ENCODE measurements at regions not wholly inside any gene's neighbourhood (a gene's known extent, or its start where the extent isn't known, plus 50 kb on each side); places are given as distances from the start of the nearest gene placed in this dataset.

DNA sequence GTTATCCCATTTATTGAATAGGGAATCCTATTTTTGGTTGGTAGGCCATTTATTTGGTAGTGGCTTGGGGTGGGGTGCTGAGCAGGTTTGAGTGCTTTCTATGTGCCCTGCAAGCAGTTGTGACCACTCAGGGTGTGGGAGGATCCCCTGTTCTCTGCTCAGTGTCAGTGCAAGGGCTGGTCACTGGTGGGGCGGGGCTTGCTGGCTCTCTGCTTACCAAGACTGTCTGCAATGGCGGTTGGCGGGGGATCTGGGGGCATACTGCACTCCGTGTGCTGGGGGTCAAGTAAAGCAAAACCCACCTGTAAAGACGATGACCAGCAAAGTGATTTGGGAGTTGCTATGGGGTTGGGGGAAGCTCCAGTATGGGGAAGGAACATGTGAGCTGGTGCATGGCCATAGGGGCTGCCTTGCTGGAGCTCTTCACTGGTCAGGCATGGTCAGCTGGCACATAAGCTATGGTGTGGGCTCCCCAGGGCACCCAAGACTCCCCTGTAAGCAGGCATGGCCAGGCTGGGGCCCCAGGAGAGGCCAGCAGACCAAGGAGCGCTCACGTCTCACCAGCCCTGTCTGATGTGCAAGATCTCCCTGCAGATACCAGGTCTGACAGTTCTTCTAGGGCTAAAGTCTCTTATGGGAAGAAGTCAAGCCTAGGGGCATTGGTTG, 83.0 kb upstream of the GRXCR1 start:
- no peak overlapping the region for H3K4me3 ChIP-seq (ENCODE audit: low read depth, low read length)
- DNase-seq (ENCODE audit: low read depth): no peak
- no peak for TF ChIP-seq CTCF (conservative IDR thresholded peaks at IDR 0.05; ENCODE audit: low read depth, low read length)

- no peak overlapping the region for H3K4me3 ChIP-seq (ENCODE audit: low read depth, low read length)
- no peak for DNase-seq (ENCODE audit: low read depth)
- TF ChIP-seq CTCF (conservative IDR thresholded peaks at IDR 0.05; ENCODE audit: low read depth, low read length): no peak
These were observed 86.1 kb upstream of the GRXCR1 start for GRCh38 chr4:42806303-42806835.

DNA sequence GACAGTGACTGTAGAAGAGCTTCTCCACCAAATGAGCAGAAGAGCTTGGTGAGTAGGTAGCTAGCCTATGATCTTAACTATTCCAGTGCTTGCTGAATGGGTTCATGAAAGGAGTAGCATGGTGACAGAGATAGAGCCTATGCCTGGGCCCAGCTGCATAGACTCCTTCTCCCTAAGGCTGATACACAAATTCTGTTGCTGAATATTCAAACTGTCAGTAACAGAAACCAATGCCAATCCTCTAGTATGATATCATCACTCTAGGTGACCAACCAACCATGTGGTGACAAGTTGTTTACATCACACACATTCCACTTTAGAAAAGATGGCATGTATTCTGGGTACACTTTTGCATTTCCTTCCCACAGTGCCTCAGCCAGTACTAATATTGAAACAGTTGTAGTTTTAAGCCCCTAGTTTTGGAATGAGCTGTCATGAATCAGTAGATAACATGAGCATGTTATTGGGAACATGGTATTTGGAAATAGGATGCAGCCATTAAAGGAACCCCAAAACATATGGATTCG, 103.4 kb upstream of the GRXCR1 start:
- no peak for DNase-seq (ENCODE audit: low read depth)
- TF ChIP-seq CTCF (conservative IDR thresholded peaks at IDR 0.05; ENCODE audit: low read depth, low read length): no peak
- no peak overlapping the region for H3K4me3 ChIP-seq (ENCODE audit: low read depth, low read length)

DNA sequence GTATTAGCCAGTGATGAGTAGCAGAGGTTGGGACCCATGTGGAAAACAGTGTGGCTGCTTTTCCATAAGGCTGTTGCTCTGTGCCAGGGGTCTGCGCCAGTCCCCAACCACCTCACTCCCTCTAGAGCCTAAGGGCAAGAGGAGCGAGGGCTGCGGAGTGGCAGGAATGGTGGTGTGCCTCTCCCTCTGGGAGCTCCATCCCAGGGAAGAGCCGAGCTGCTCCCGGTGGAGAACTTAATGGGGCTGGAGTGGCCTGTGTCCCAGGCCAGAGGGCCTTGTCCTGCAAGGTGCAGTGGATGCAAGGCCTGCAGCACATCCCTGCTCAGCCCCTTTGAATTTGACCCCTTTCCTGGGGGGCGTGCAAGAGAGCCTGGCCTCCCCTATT, 105.4 kb upstream of the GRXCR1 start:
- no peak for DNase-seq (ENCODE audit: low read depth)
- H3K4me3 ChIP-seq (ENCODE audit: low read depth, low read length): no peak overlapping the region
- TF ChIP-seq CTCF (conservative IDR thresholded peaks at IDR 0.05; ENCODE audit: low read depth, low read length): no peak

DNA sequence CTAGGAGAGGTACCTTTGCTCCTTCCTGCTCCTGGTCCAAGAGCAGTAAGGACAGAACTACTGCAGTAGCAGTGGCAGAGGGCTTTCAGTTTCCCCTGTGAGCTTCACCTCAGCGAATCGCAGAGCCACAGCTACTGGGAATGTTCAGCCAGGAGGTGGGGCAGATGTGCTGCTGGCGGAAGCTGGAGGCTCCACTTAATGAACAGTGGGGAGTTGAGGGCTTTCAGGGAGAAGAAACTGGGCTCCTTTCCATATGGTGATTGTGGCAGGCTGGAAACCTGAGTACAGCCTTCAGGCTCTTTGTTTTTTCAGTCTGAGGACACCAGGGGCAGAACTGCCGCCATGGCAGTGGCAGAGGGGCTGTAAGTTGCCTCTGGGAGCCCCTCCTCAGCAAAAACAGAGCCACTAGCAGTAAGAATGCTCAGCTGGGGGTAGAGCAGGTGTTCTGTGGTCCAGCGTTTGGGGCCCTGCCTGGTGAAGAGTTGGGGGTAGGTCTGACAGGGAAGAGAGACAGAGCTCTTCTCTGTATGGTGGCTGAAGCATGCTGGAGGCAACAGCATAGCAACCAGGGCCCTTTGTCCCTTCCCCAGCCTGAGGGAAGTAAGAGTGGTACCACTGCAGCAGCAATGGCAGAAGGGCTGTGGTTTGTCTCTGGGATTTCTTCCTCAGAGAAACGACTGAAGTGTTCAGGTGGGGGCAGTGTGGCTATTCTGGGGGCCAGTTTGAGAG, 106.0 kb upstream of the GRXCR1 start:
- no peak for DNase-seq (ENCODE audit: low read depth)
- no peak for TF ChIP-seq CTCF (conservative IDR thresholded peaks at IDR 0.05; ENCODE audit: low read depth, low read length)
- H3K4me3 ChIP-seq (ENCODE audit: low read depth, low read length): no peak overlapping the region

GRCh38 chr4:42785817-42786216, 106.7 kb upstream of the GRXCR1 start:
- no peak for DNase-seq (ENCODE audit: low read depth)
- no peak for TF ChIP-seq CTCF (conservative IDR thresholded peaks at IDR 0.05; ENCODE audit: low read depth, low read length)
- no peak overlapping the region for H3K4me3 ChIP-seq (ENCODE audit: low read depth, low read length)
